ENCODE measurements at regions not wholly inside any gene's neighbourhood (a gene's known extent, or its start where the extent isn't known, plus 50 kb on each side); places are given as distances from the start of the nearest gene placed in this dataset.

GRCh38 chr4:45317739-45318138, 591.4 kb upstream of the GNPDA2 start:
- no peak for TF ChIP-seq NFIC (IDR thresholded peaks at IDR 0.05)
- TF ChIP-seq TCF12 (IDR thresholded peaks at IDR 0.05; ENCODE audit: low read depth), result no peak

GRCh38 chr4:45317276-45317675, 590.9 kb upstream of the GNPDA2 start:
- TF ChIP-seq REST (IDR thresholded peaks at IDR 0.05; ENCODE audit: low read depth) (no peak), RAD21 (IDR thresholded peaks at IDR 0.05; ENCODE audit: low read depth) (no peak), YY1 (IDR thresholded peaks at IDR 0.05; ENCODE audit: low read depth) (no peak)

- no peak for TF ChIP-seq TAF1 (IDR thresholded peaks at IDR 0.05; ENCODE audit: low read depth)
- TF ChIP-seq CREB1 (IDR thresholded peaks at IDR 0.05; ENCODE audit: low read depth), result no peak
- TF ChIP-seq TEAD4 (IDR thresholded peaks at IDR 0.05), result no peak
These were observed 589.9 kb upstream of the GNPDA2 start for GRCh38 chr4:45316257-45316656.

- no peak for TF ChIP-seq TEAD4 (IDR thresholded peaks at IDR 0.05)
- no peak for TF ChIP-seq RAD21 (IDR thresholded peaks at IDR 0.05; ENCODE audit: low read depth)
- TF ChIP-seq NFIC (IDR thresholded peaks at IDR 0.05), result no peak
- no peak for TF ChIP-seq REST (IDR thresholded peaks at IDR 0.05; ENCODE audit: low read depth)
- no peak for TF ChIP-seq USF1 (IDR thresholded peaks at IDR 0.05)
- TF ChIP-seq FOXM1 (IDR thresholded peaks at IDR 0.05; ENCODE audit: borderline replicate concordance, low read depth), result no peak
- no peak for TF ChIP-seq CREB1 (IDR thresholded peaks at IDR 0.05; ENCODE audit: low read depth)
- TF ChIP-seq TAF1 (IDR thresholded peaks at IDR 0.05; ENCODE audit: low read depth), result no peak
- TF ChIP-seq EGR1 (IDR thresholded peaks at IDR 0.05), result no peak
- no peak for TF ChIP-seq CEBPB (IDR thresholded peaks at IDR 0.05)
- no peak for TF ChIP-seq ZBTB7A (IDR thresholded peaks at IDR 0.05; ENCODE audit: low read depth)
These were observed 576.5 kb upstream of the GNPDA2 start for GRCh38 chr4:45302828-45303227.

- TF ChIP-seq NFIC (IDR thresholded peaks at IDR 0.05) (no peak), USF1 (IDR thresholded peaks at IDR 0.05) (no peak), TAF1 (IDR thresholded peaks at IDR 0.05; ENCODE audit: low read depth) (no peak), CEBPB (IDR thresholded peaks at IDR 0.05) (no peak), RAD21 (IDR thresholded peaks at IDR 0.05; ENCODE audit: low read depth) (no peak), CREB1 (IDR thresholded peaks at IDR 0.05; ENCODE audit: low read depth) (no peak), MAX (IDR thresholded peaks at IDR 0.05) (no peak), ZBTB7A (IDR thresholded peaks at IDR 0.05; ENCODE audit: low read depth) (no peak), EGR1 (IDR thresholded peaks at IDR 0.05) (no peak), YY1 (IDR thresholded peaks at IDR 0.05; ENCODE audit: low read depth) (no peak), REST (IDR thresholded peaks at IDR 0.05; ENCODE audit: low read depth) (no peak)
These were observed 568.1 kb upstream of the GNPDA2 start for GRCh38 chr4:45294464-45294863.

GRCh38 chr4:45293335-45293734, 567.0 kb upstream of the GNPDA2 start:
- TF ChIP-seq TEAD4 (IDR thresholded peaks at IDR 0.05) (no peak), RAD21 (IDR thresholded peaks at IDR 0.05; ENCODE audit: low read depth) (no peak), TCF12 (IDR thresholded peaks at IDR 0.05; ENCODE audit: low read depth) (no peak), CREB1 (IDR thresholded peaks at IDR 0.05; ENCODE audit: low read depth) (no peak), YY1 (IDR thresholded peaks at IDR 0.05; ENCODE audit: low read depth) (no peak), TAF1 (IDR thresholded peaks at IDR 0.05; ENCODE audit: low read depth) (no peak), MAX (IDR thresholded peaks at IDR 0.05) (no peak)

All from Ishikawa (cell line).